CD14-positive monocyte (primary cell): ENCODE measurements at regions not wholly inside any gene's neighbourhood (a gene's known extent, or its start where the extent isn't known, plus 50 kb on each side); places are given as distances from the start of the nearest gene placed in this dataset.

Source experiments
- DNase-seq, 3 donors: peaks; one replicate each; pipeline ENCODE4 v3.0.0-alpha.2; 2011 to 2022
- H2AFZ ChIP-seq: 2 replicates; pipeline ENCODE4 v1.6.0; 2012; ENCODE audit warnings: mild to moderate bottlenecking, low read depth, low read length, inconsistent platforms; ENCODE audit not compliant: insufficient read depth, poor library complexity, severe bottlenecking
- H3K27ac ChIP-seq, 2 donors: 1 replicate in 1 of 2; 2 replicates in 1 of 2; pipeline ENCODE4 v1.5.1; 2012 to 2013; ENCODE audit warnings: low read length in 2 of 2, control low read depth in 1 of 2, inconsistent platforms in 1 of 2, low read depth in 1 of 2, mild to moderate bottlenecking in 1 of 2
- H3K27me3 ChIP-seq, 2 donors: one replicate each; pipeline versions ENCODE4 v1.6.0 to v1.6.1; 2011 to 2013; ENCODE audit warnings: low read length in 2 of 2; ENCODE audit not compliant: control insufficient read depth in 2 of 2, insufficient read depth in 2 of 2
- H3K36me3 ChIP-seq, 2 donors: replicated peaks in 1 of 2; 1 replicate in 1 of 2; 2 replicates in 1 of 2; pipeline versions ENCODE4 v1.5.1 to v1.6.1; 2012 to 2013; ENCODE audit warnings: low read length in 2 of 2, control low read depth in 1 of 2, inconsistent platforms in 1 of 2, mild to moderate bottlenecking in 1 of 2; ENCODE audit not compliant: insufficient read depth in 2 of 2, control insufficient read depth in 1 of 2
- H3K4me1 ChIP-seq, 2 donors: 1 replicate in 1 of 2; 2 replicates in 1 of 2; pipeline versions ENCODE4 v1.5.1 to v1.6.1; 2012 to 2013; ENCODE audit warnings: low read length in 2 of 2, control low read depth in 1 of 2, inconsistent platforms in 1 of 2, mild to moderate bottlenecking in 1 of 2, moderate library complexity in 1 of 2; ENCODE audit not compliant: insufficient read depth in 2 of 2, control insufficient read depth in 1 of 2
- H3K4me2 ChIP-seq: replicated peaks from 2 replicates; pipeline ENCODE3; 2012; ENCODE audit warnings: low read length, moderate library complexity, mild to moderate bottlenecking; ENCODE audit not compliant: poor library complexity, severe bottlenecking; ENCODE audit errors: extremely low read depth
- H3K4me3 ChIP-seq, 3 experiments: fragments of 200-600 bp in 1 of 3; sonication (generic) in 1 of 3; replicated peaks in 1 of 3; 1 replicate in 2 of 3; 2 replicates in 1 of 3; pipeline ENCODE4 v1.5.1; 2011 to 2013; ENCODE audit warnings: low read length in 3 of 3, mild to moderate bottlenecking in 3 of 3, control low read depth in 2 of 3, low read depth in 2 of 3, inconsistent platforms in 1 of 3, moderate library complexity in 1 of 3
- H3K79me2 ChIP-seq: 2 replicates; pipeline ENCODE4 v1.6.0; 2012; ENCODE audit warnings: mild to moderate bottlenecking, control low read depth, inconsistent platforms, low read length, moderate library complexity; ENCODE audit not compliant: insufficient read depth
- H3K9ac ChIP-seq: 2 replicates; pipeline ENCODE4 v1.6.0; 2017; ENCODE audit warnings: low read length, mild to moderate bottlenecking; ENCODE audit not compliant: insufficient read depth, poor library complexity, severe bottlenecking
- H3K9me3 ChIP-seq, 2 donors: replicated peaks in 1 of 2; 1 replicate in 1 of 2; 2 replicates in 1 of 2; pipeline versions ENCODE4 v1.5.1 to v1.6.1; 2012 to 2013; ENCODE audit warnings: low read length in 2 of 2, control low read depth in 1 of 2; ENCODE audit not compliant: control insufficient read depth in 1 of 2, insufficient read depth in 1 of 2
- H4K20me1 ChIP-seq: 2 replicates; pipeline ENCODE4 v1.6.0; 2012; ENCODE audit warnings: mild to moderate bottlenecking, low read length, control low read depth, moderate library complexity; ENCODE audit not compliant: insufficient read depth
- H3K27ac Mint-ChIP-seq, 7 donors: one replicate each; pipeline ENCODE4 v1.8.0; 2020; ENCODE audit warnings: mild to moderate bottlenecking in 7 of 7, mixed read lengths in 7 of 7, moderate library complexity in 6 of 7, inconsistent platforms in 2 of 7
- H3K27me3 Mint-ChIP-seq, 3 donors: one replicate each; pipeline ENCODE4 v1.8.0; 2021 to 2022; ENCODE audit warnings: low read depth in 3 of 3, mild to moderate bottlenecking in 3 of 3, mixed read lengths in 3 of 3, moderate library complexity in 3 of 3, inconsistent platforms in 1 of 3
- H3K36me3 Mint-ChIP-seq, 2 donors: one replicate each; pipeline ENCODE4 v1.8.0; 2020; ENCODE audit warnings: mixed read lengths in 2 of 2, inconsistent platforms in 1 of 2, mild to moderate bottlenecking in 1 of 2
- H3K4me1 Mint-ChIP-seq: one replicate; pipeline ENCODE4 v1.8.0; 2020; ENCODE audit warnings: mild to moderate bottlenecking, mixed read lengths
- H3K4me3 Mint-ChIP-seq, 2 donors: one replicate each; pipeline ENCODE4 v1.8.0; 2020; ENCODE audit warnings: mild to moderate bottlenecking in 2 of 2, mixed read lengths in 2 of 2, moderate library complexity in 1 of 2
- H3K9me3 Mint-ChIP-seq, 7 donors: one replicate each; pipeline ENCODE4 v1.8.0; 2020 to 2022; ENCODE audit warnings: mixed read lengths in 7 of 7, mild to moderate bottlenecking in 6 of 7, moderate library complexity in 6 of 7, inconsistent platforms in 2 of 7
- WGBS: methylation state at CpG from one replicate; pipeline ENCODE4 v1.1.5; 2013; ENCODE audit warnings: missing lambda C conversion rate; ENCODE audit not compliant: insufficient coverage; 5-methylcytosine and 5-hydroxymethylcytosine counted together
- intact Hi-C, 2 donors: fragments of 100-400 bp; cut with micrococcal nuclease; formaldehyde crosslinking; loops; one replicate each; pipeline versions ENCODE4 v1.15.0 to v1.15.1; 2023
- TF ChIP-seq, protein P1 (sequence below): fragments of 200-600 bp; IDR thresholded peaks from one replicate; pipeline ENCODE4 v1.8.0; 2022; ENCODE audit warnings: antibody characterized with exemption, mild to moderate bottlenecking

DNA sequence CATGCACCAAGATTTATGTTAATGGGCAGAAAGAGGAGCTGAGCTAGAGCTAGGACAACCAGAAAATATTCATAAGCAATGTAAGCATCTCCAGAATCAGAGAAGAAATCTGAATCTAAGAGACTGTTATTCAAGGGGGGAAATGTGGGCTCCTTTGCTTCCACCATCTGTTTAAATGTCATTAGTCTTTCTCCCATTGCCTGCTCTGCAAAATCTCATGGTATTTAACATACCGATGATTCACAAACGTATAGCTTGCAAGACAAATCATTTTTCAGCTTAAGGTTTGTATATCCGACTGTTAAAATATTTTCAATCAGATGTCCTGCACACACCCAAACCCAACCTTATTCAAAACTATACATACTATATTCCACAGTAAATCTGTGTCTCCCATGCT is 133.4 kb upstream of the TACR3 start:
- no peak overlapping the region for H3K4me3 Mint-ChIP-seq
- Histone ChIP-seq H3K27me3 (no peaks in the 10 kb centered on the region), H2AFZ (no peak overlapping the region), H3K79me2 (no peaks in the 10 kb centered on the region), H4K20me1 (no peaks in the 10 kb centered on the region), H3K4me2 (no peak overlapping the region), H3K4me1 (no peaks in the 10 kb centered on the region), H3K4me3 (no peak overlapping the region), H3K9me3 (peaks cover 3 to 9% of the 10 kb centered on the region in 2 donors), H3K27ac (no peak overlapping the region), H3K36me3 (no peaks in the 10 kb centered on the region), H3K9ac (no peak overlapping the region)
- peaks cover 0 to 16% (median 5%) of the 10 kb centered on the region in 7 donors for H3K9me3 Mint-ChIP-seq
- H3K27me3 Mint-ChIP-seq: no peaks in the 10 kb centered on the region
- no peak for DNase-seq
- WGBS: 80% methylated on average over 1 of the region's 3 CpGs
- TF ChIP-seq, protein P1, sequence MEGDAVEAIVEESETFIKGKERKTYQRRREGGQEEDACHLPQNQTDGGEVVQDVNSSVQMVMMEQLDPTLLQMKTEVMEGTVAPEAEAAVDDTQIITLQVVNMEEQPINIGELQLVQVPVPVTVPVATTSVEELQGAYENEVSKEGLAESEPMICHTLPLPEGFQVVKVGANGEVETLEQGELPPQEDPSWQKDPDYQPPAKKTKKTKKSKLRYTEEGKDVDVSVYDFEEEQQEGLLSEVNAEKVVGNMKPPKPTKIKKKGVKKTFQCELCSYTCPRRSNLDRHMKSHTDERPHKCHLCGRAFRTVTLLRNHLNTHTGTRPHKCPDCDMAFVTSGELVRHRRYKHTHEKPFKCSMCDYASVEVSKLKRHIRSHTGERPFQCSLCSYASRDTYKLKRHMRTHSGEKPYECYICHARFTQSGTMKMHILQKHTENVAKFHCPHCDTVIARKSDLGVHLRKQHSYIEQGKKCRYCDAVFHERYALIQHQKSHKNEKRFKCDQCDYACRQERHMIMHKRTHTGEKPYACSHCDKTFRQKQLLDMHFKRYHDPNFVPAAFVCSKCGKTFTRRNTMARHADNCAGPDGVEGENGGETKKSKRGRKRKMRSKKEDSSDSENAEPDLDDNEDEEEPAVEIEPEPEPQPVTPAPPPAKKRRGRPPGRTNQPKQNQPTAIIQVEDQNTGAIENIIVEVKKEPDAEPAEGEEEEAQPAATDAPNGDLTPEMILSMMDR: no peak
- no peaks in the 10 kb centered on the region for H3K4me1 Mint-ChIP-seq
- no peaks in the 10 kb centered on the region for H3K36me3 Mint-ChIP-seq
- intact Hi-C loops: no loop called here
- no peak overlapping the region for H3K27ac Mint-ChIP-seq

DNA sequence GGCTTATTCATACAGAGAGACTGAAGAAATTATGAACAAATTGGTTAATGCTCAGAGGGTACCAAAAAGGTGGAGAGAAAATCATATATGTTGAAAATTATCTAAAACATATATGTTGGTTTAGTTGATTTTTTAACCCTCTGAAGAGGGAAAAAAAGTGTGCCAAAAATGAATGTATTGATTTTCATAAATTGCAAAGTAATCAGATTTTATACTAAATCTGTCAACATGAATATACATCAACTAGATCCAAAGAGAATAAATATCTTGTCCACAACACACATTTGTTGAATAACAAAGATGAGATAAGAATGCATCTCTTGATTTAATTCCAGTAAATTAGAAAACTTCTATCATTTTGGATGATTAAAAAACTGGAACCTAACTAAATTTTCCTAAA is 125.3 kb upstream of the TACR3 start:
- Mint-ChIP-seq H3K36me3 (no peaks in the 10 kb centered on the region), H3K27ac (no peak overlapping the region), H3K9me3 (peaks cover 3 to 17% (median 6%) of the 10 kb centered on the region in 7 donors), H3K27me3 (no peaks in the 10 kb centered on the region), H3K4me1 (no peaks in the 10 kb centered on the region), H3K4me3 (no peak overlapping the region)
- Histone ChIP-seq H3K4me2 (no peak overlapping the region), H3K9ac (no peak overlapping the region), H4K20me1 (no peaks in the 10 kb centered on the region), H3K36me3 (no peaks in the 10 kb centered on the region), H3K27ac (no peak overlapping the region), H3K9me3 (peaks cover 6 to 13% of the 10 kb centered on the region in 2 donors), H3K4me1 (no peaks in the 10 kb centered on the region), H3K79me2 (no peaks in the 10 kb centered on the region), H3K27me3 (no peaks in the 10 kb centered on the region), H2AFZ (no peak overlapping the region), H3K4me3 (no peak overlapping the region)
- intact Hi-C loops: no loop called here
- TF ChIP-seq, protein P1: no peak
- DNase-seq: no peak
